Upper lobe of left lung (tissue), 4 donors: ENCODE measurements at regions not wholly inside any gene's neighbourhood (a gene's known extent, or its start where the extent isn't known, plus 50 kb on each side); places are given as distances from the start of the nearest gene placed in this dataset.

ENCODE experiments used
- CTCF ChIP-seq, 6 experiments: fragments of 450-650 bp in 4 of 6; fragments of 200-600 bp in 2 of 6; sonication (generic) in 2 of 6; IDR thresholded peaks; one replicate each; pipeline ENCODE4 v1.5.1; 2016 to 2019; ENCODE audit warnings: antibody characterized with exemption in 6 of 6
- POLR2A ChIP-seq, 4 donors: fragments of 450-650 bp; IDR thresholded peaks; one replicate each; pipeline ENCODE4 v1.5.1; 2016 to 2017; ENCODE audit warnings: antibody characterized with exemption in 4 of 4, mild to moderate bottlenecking in 2 of 4
- POLR2AphosphoS5 ChIP-seq, 2 donors: sonication (generic); formaldehyde crosslinking; IDR thresholded peaks; one replicate each; pipeline ENCODE4 v1.5.1; 2017; ENCODE audit warnings: antibody characterized with exemption in 2 of 2

GRCh38 chr10:33573606-33574005 is 239.1 kb upstream of the NRP1 start:
- TF ChIP-seq CTCF (IDR thresholded peaks at IDR 0.05) (no peak), POLR2A (IDR thresholded peaks at IDR 0.05) (no peak), POLR2AphosphoS5 (IDR thresholded peaks at IDR 0.05) (no peak)
